ENCODE measurements at regions not wholly inside any gene's neighbourhood (a gene's known extent, or its start where the extent isn't known, plus 50 kb on each side); places are given as distances from the start of the nearest gene placed in this dataset.

DNA sequence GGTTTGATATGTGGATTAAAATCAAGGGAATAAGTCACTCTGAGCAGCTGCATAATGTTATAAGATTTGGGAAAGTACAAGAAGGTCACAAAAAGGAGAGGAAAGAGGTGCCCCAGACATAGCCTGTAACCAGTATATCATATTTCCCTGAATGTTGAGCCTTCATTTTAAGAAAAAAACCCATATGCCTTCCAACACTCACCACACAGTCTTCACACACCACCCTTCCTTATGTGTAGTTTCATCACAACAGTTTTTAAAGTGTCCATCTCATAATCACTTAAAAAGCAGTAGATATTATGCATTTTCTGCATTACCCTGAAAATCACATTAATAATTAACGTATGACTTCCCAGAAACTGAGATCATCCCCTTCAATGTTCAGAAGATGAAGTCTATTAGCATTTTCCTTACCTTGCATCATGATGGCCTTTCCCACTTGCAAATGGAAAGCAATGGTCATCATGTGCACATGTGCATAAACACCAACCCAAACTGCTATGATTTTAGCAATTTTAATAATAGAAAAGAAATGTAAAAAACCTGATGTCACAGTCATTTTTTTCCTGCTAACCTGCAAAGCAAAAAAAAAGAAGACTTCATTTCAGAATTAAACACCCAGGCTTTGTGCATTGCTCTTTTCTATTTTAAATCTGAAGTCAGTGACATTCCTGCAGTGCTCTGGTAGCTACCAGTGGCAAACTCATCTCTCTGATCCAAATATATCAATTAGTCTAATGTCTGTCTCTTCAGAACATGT is 465.0 kb downstream of the SUCLG1 start:
- TF ChIP-seq TAF1 (IDR thresholded peaks at IDR 0.05; ENCODE audit: low read depth): no peak
- TF ChIP-seq CEBPB (IDR thresholded peaks at IDR 0.05): no peak
- no peak for TF ChIP-seq FOXM1 (IDR thresholded peaks at IDR 0.05; ENCODE audit: borderline replicate concordance, low read depth)
- no peak for TF ChIP-seq CREB1 (IDR thresholded peaks at IDR 0.05; ENCODE audit: low read depth)
- TF ChIP-seq NFIC (IDR thresholded peaks at IDR 0.05): no peak
- no peak for TF ChIP-seq YY1 (IDR thresholded peaks at IDR 0.05; ENCODE audit: low read depth)
- TF ChIP-seq EP300 (IDR thresholded peaks at IDR 0.05; ENCODE audit: borderline replicate concordance): no peak
- no peak for TF ChIP-seq EGR1 (IDR thresholded peaks at IDR 0.05)
- TF ChIP-seq, protein P1, sequence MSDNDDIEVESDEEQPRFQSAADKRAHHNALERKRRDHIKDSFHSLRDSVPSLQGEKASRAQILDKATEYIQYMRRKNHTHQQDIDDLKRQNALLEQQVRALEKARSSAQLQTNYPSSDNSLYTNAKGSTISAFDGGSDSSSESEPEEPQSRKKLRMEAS (IDR thresholded peaks at IDR 0.05): no peak
- TF ChIP-seq, protein P2, sequence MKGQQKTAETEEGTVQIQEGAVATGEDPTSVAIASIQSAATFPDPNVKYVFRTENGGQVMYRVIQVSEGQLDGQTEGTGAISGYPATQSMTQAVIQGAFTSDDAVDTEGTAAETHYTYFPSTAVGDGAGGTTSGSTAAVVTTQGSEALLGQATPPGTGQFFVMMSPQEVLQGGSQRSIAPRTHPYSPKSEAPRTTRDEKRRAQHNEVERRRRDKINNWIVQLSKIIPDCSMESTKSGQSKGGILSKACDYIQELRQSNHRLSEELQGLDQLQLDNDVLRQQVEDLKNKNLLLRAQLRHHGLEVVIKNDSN (IDR thresholded peaks at IDR 0.05): no peak
- no peak for TF ChIP-seq ZBTB7A (IDR thresholded peaks at IDR 0.05; ENCODE audit: low read depth)
- TF ChIP-seq TCF12 (IDR thresholded peaks at IDR 0.05; ENCODE audit: low read depth): no peak
- no peak for TF ChIP-seq TEAD4 (IDR thresholded peaks at IDR 0.05)
- TF ChIP-seq, protein P3, sequence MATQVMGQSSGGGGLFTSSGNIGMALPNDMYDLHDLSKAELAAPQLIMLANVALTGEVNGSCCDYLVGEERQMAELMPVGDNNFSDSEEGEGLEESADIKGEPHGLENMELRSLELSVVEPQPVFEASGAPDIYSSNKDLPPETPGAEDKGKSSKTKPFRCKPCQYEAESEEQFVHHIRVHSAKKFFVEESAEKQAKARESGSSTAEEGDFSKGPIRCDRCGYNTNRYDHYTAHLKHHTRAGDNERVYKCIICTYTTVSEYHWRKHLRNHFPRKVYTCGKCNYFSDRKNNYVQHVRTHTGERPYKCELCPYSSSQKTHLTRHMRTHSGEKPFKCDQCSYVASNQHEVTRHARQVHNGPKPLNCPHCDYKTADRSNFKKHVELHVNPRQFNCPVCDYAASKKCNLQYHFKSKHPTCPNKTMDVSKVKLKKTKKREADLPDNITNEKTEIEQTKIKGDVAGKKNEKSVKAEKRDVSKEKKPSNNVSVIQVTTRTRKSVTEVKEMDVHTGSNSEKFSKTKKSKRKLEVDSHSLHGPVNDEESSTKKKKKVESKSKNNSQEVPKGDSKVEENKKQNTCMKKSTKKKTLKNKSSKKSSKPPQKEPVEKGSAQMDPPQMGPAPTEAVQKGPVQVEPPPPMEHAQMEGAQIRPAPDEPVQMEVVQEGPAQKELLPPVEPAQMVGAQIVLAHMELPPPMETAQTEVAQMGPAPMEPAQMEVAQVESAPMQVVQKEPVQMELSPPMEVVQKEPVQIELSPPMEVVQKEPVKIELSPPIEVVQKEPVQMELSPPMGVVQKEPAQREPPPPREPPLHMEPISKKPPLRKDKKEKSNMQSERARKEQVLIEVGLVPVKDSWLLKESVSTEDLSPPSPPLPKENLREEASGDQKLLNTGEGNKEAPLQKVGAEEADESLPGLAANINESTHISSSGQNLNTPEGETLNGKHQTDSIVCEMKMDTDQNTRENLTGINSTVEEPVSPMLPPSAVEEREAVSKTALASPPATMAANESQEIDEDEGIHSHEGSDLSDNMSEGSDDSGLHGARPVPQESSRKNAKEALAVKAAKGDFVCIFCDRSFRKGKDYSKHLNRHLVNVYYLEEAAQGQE (IDR thresholded peaks at IDR 0.05; ENCODE audit: low read depth): no peak
- no peak for TF ChIP-seq RAD21 (IDR thresholded peaks at IDR 0.05; ENCODE audit: low read depth)

DNA sequence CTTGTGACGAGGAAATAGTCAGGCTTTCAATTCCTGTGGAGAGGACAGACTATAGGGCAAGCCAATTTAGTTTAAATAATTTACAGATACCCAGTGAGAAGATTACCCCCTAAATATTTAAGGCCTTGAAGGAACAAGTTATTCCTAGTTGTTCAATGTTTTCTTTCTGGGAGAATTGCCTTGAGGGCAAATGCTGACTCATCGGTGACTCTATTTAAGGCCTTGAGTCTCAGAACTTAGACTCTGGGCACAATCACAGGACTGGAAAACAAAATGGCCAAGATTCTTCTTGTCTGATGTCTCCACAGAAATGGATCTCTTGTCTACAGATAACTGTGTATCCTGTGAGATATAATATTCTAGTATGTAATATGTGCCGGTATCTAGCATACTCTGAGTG is 467.1 kb downstream of the SUCLG1 start:
- TF ChIP-seq, protein P1 (IDR thresholded peaks at IDR 0.05): no peak
- TF ChIP-seq ZBTB7A (IDR thresholded peaks at IDR 0.05; ENCODE audit: low read depth) (no peak), TAF1 (IDR thresholded peaks at IDR 0.05; ENCODE audit: low read depth) (no peak), NFIC (IDR thresholded peaks at IDR 0.05) (no peak), YY1 (IDR thresholded peaks at IDR 0.05; ENCODE audit: low read depth) (no peak), FOXM1 (IDR thresholded peaks at IDR 0.05; ENCODE audit: borderline replicate concordance, low read depth) (no peak), EP300 (IDR thresholded peaks at IDR 0.05; ENCODE audit: borderline replicate concordance) (no peak), CEBPB (IDR thresholded peaks at IDR 0.05) (no peak)

DNA sequence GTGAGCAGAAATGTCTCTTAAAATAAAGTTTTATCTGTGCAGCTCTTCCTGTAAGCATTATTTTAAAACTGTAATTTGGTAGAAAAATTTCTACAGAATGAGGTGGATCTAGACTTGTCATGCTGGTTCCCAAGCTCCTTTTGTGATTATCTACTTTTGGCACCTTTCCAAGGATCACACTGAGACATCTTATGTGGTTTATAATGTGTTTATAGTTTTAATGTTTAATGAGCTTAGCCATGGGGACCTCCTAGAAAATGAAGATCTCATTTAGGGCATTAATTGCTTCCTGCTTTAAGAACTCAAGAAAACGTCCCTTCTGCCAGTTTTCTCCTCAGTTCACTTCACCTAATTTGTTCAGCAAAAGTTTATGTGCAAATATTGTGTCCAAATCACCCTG is 468.4 kb downstream of the SUCLG1 start:
- TF ChIP-seq EGR1 (IDR thresholded peaks at IDR 0.05): no peak
- no peak for TF ChIP-seq RAD21 (IDR thresholded peaks at IDR 0.05; ENCODE audit: low read depth)
- TF ChIP-seq, protein P3 (IDR thresholded peaks at IDR 0.05; ENCODE audit: low read depth): no peak
- TF ChIP-seq FOXM1 (IDR thresholded peaks at IDR 0.05; ENCODE audit: borderline replicate concordance, low read depth): no peak
- no peak for TF ChIP-seq CEBPB (IDR thresholded peaks at IDR 0.05)
- no peak for TF ChIP-seq TEAD4 (IDR thresholded peaks at IDR 0.05)
- no peak for TF ChIP-seq NFIC (IDR thresholded peaks at IDR 0.05)
- TF ChIP-seq TCF12 (IDR thresholded peaks at IDR 0.05; ENCODE audit: low read depth): no peak
- TF ChIP-seq TAF1 (IDR thresholded peaks at IDR 0.05; ENCODE audit: low read depth): no peak
- no peak for TF ChIP-seq CREB1 (IDR thresholded peaks at IDR 0.05; ENCODE audit: low read depth)
- no peak for TF ChIP-seq EP300 (IDR thresholded peaks at IDR 0.05; ENCODE audit: borderline replicate concordance)
- no peak for TF ChIP-seq ZBTB7A (IDR thresholded peaks at IDR 0.05; ENCODE audit: low read depth)
- TF ChIP-seq, protein P2 (IDR thresholded peaks at IDR 0.05): no peak
- TF ChIP-seq, protein P1 (IDR thresholded peaks at IDR 0.05): no peak

DNA sequence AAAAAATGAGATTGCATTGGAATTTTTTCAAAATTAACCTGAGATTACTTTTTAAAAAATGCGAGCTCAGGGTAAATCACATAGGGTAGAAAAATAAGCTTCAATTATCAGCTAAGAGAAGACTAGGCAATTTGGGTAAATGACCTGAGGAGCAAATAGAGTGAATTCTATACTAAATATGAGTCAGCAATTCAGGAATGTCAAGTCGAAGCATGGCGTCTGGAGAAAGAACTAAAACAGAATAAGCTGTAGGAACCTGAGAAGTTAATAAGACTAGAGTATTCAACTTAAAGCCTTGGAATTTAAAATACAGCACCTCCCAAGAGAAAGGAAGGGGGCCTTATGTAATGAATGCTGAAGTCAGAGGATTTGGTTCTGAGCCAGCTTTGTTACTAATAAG is 487.0 kb downstream of the SUCLG1 start:
- TF ChIP-seq RAD21 (IDR thresholded peaks at IDR 0.05; ENCODE audit: low read depth) (no peak), YY1 (IDR thresholded peaks at IDR 0.05; ENCODE audit: low read depth) (no peak), NFIC (IDR thresholded peaks at IDR 0.05) (no peak), FOXM1 (IDR thresholded peaks at IDR 0.05; ENCODE audit: borderline replicate concordance, low read depth) (no peak), EP300 (IDR thresholded peaks at IDR 0.05; ENCODE audit: borderline replicate concordance) (no peak), CREB1 (IDR thresholded peaks at IDR 0.05; ENCODE audit: low read depth) (no peak), CEBPB (IDR thresholded peaks at IDR 0.05) (no peak), TEAD4 (IDR thresholded peaks at IDR 0.05) (no peak), TAF1 (IDR thresholded peaks at IDR 0.05; ENCODE audit: low read depth) (no peak), TCF12 (IDR thresholded peaks at IDR 0.05; ENCODE audit: low read depth) (no peak), ZBTB7A (IDR thresholded peaks at IDR 0.05; ENCODE audit: low read depth) (no peak)
- TF ChIP-seq, protein P3 (IDR thresholded peaks at IDR 0.05; ENCODE audit: low read depth): no peak
- TF ChIP-seq, protein P1 (IDR thresholded peaks at IDR 0.05): no peak
